Osteocyte (in vitro differentiated cells): ENCODE measurements at regions not wholly inside any gene's neighbourhood (a gene's known extent, or its start where the extent isn't known, plus 50 kb on each side); places are given as distances from the start of the nearest gene placed in this dataset.

ENCODE experiments used
- DNase-seq: peaks from one replicate; pipeline ENCODE4 v3.0.0; 2021; ENCODE audit warnings: mixed read lengths; ENCODE audit not compliant: unreplicated experiment; ENCODE audit errors: extremely low spot score
- H3K27ac Mint-ChIP-seq: one replicate; pipeline ENCODE4 v1.8.0; 2021; ENCODE audit warnings: mild to moderate bottlenecking, mixed read lengths; ENCODE audit not compliant: unreplicated experiment
- H3K27me3 Mint-ChIP-seq: one replicate; pipeline ENCODE4 v1.8.0; 2021; ENCODE audit warnings: mixed read lengths; ENCODE audit not compliant: unreplicated experiment
- H3K36me3 Mint-ChIP-seq: one replicate; pipeline ENCODE4 v1.8.0; 2021; ENCODE audit warnings: mixed read lengths; ENCODE audit not compliant: unreplicated experiment
- H3K4me1 Mint-ChIP-seq: one replicate; pipeline ENCODE4 v1.8.0; 2021; ENCODE audit warnings: mixed read lengths; ENCODE audit not compliant: unreplicated experiment
- H3K4me3 Mint-ChIP-seq: one replicate; pipeline ENCODE4 v1.8.0; 2021; ENCODE audit warnings: mild to moderate bottlenecking, moderate library complexity, mixed read lengths; ENCODE audit not compliant: unreplicated experiment
- H3K9me3 Mint-ChIP-seq: one replicate; pipeline ENCODE4 v1.8.0; 2021; ENCODE audit warnings: mixed read lengths; ENCODE audit not compliant: unreplicated experiment
- CTCF ChIP-seq: fragments of 200-600 bp; sonication (generic); IDR thresholded peaks from 2 replicates; pipeline ENCODE4 v1.5.0; 2021; ENCODE audit warnings: antibody characterized with exemption, mild to moderate bottlenecking, moderate library complexity

- Mint-ChIP-seq H3K4me1 (peaks cover 5% of the 10 kb centered on the region), H3K27ac (no peak overlapping the region), H3K27me3 (no peaks in the 10 kb centered on the region), H3K9me3 (peaks cover 3% of the 10 kb centered on the region), H3K4me3 (no peak overlapping the region), H3K36me3 (no peaks in the 10 kb centered on the region)
- no peak for DNase-seq
- TF ChIP-seq CTCF: no peak
These were observed 710.1 kb upstream of the CELF2 start for GRCh38 chr10:10307551-10307950.

- Mint-ChIP-seq H3K9me3 (peaks cover 3% of the 10 kb centered on the region), H3K27ac (no peak overlapping the region), H3K27me3 (no peaks in the 10 kb centered on the region), H3K4me3 (no peak overlapping the region), H3K36me3 (no peaks in the 10 kb centered on the region), H3K4me1 (peaks cover 24% of the 10 kb centered on the region)
- no peak for TF ChIP-seq CTCF
- no peak for DNase-seq
These were observed 707.2 kb upstream of the CELF2 start for GRCh38 chr10:10310498-10310897.

GRCh38 chr10:10311966-10312365 lies 705.7 kb upstream of the CELF2 start:
- no peak for TF ChIP-seq CTCF
- no peaks in the 10 kb centered on the region for H3K36me3 Mint-ChIP-seq
- no peaks in the 10 kb centered on the region for H3K27me3 Mint-ChIP-seq
- H3K27ac Mint-ChIP-seq: no peak overlapping the region
- no peak overlapping the region for H3K4me3 Mint-ChIP-seq
- H3K9me3 Mint-ChIP-seq: peaks cover 3% of the 10 kb centered on the region
- no peak for DNase-seq
- H3K4me1 Mint-ChIP-seq: peaks cover 24% of the 10 kb centered on the region

- no peaks in the 10 kb centered on the region for H3K36me3 Mint-ChIP-seq
- no peak overlapping the region for H3K4me3 Mint-ChIP-seq
- H3K4me1 Mint-ChIP-seq: peaks cover 24% of the 10 kb centered on the region
- no peaks in the 10 kb centered on the region for H3K27me3 Mint-ChIP-seq
- no peak overlapping the region for H3K27ac Mint-ChIP-seq
- TF ChIP-seq CTCF: no peak
- no peak for DNase-seq
- peaks cover 3% of the 10 kb centered on the region for H3K9me3 Mint-ChIP-seq
These were observed 704.4 kb upstream of the CELF2 start for GRCh38 chr10:10313149-10313835.

- Mint-ChIP-seq H3K9me3 (peaks cover 3% of the 10 kb centered on the region), H3K27ac (no peak overlapping the region), H3K4me1 (peaks cover 28% of the 10 kb centered on the region), H3K36me3 (no peaks in the 10 kb centered on the region), H3K27me3 (no peaks in the 10 kb centered on the region), H3K4me3 (no peak overlapping the region)
- DNase-seq: no peak
- no peak for TF ChIP-seq CTCF
These were observed 703.0 kb upstream of the CELF2 start for GRCh38 chr10:10314626-10315025.
